ENCODE measurements at regions not wholly inside any gene's neighbourhood (a gene's known extent, or its start where the extent isn't known, plus 50 kb on each side); places are given as distances from the start of the nearest gene placed in this dataset.

DNA sequence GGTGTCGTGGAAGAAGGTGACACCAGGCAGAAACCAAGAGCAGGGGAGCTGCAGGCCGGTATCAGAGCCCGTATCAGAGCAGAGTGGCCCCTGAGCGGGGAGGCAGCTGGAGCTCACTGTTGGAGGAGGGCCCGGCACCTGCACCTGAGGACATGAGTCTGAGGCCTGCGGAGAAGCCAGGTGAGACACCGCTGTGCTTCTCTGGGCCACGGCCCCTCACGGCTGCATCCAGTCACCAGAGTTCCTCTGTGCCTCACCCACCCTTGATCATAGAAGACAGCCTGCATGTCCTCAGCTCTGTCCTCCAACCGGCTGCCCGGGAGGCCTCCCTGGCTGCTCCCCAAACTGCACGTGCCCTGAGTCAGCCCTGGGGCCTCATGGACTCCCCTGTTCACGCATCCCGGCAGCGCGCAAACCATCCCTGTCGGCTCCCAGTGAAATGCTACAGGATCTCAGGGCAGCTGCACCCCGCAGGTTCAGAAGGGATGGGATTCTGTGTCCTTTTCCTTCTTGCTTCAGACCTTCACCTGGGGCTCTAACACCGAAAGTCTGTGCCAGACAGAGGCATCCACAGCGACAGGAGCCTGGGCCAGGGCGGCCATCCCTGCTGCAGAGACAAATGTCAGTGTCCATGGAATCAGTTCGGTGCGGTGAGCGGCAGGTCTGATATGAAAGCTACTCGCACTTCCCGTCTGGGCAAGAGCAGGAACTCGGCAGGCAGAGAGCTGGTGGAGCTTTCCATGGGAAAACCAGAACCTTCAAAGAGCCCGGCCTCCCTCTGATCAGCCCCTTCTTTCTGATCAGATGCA, 111.9 kb upstream of the FAM20C start:
- no peak overlapping the region for H3K4me3 ChIP-seq (ENCODE audit: low read depth, low read length)
- no peak for DNase-seq (ENCODE audit: low read depth)
- TF ChIP-seq CTCF (IDR thresholded peaks at IDR 0.05; ENCODE audit: low read depth, low read length) (no peak), POLR2A (IDR thresholded peaks at IDR 0.05; ENCODE audit: extremely low read depth, insufficient read length) (no peak)

GRCh38 chr7:81068-81925, 111.1 kb upstream of the FAM20C start:
- no peak for DNase-seq (ENCODE audit: low read depth)
- TF ChIP-seq POLR2A (IDR thresholded peaks at IDR 0.05; ENCODE audit: extremely low read depth, insufficient read length) (no peak), CTCF (IDR thresholded peaks at IDR 0.05; ENCODE audit: low read depth, low read length) (no peak), MAX (IDR thresholded peaks at IDR 0.05; ENCODE audit: low read depth, low read length) (no peak), MYC (IDR thresholded peaks at IDR 0.05; ENCODE audit: low read depth, low read length) (no peak)
- no peak overlapping the region for H3K4me3 ChIP-seq (ENCODE audit: low read depth, low read length)

DNA sequence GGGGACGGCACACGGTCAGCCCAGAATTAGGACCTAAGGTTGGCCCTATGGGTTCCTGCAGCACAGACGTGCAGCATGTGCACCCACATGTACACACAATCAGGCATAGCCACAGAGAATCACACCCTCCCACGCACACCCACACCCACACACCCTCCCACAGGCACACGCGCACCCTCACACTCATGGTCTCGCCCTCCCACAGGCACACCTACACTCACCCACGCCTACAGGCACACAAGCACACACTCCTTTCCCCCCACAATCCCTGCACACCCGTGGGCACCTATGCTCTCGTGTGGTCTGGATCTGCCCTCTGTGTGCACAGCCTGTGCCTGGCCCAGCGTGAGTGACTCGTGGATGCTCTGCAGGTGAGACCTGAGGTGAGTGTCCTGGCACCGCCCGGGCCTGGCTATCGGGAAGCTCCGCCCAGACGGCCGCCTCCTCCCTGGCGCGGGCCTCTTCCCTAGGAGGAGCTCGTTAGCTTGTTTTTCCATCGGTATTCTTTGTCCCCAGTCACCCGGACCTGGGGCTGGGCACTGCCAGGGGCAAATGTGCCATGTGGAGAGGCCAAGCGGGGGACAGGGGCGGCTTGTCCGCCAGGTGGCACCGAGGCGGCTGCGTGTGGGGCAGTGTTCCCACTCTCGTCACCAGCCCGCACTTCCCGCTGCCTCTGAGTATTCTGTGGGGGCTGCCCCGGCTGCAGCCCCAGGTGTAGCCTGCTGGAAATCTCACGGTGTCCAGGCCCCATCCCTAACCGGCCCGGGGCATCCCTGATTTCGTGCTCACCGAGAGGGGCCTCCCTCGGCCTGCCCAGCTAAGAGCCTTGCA, 110.2 kb upstream of the FAM20C start:
- no peak overlapping the region for H3K4me3 ChIP-seq (ENCODE audit: low read depth, low read length)
- no peak for DNase-seq (ENCODE audit: low read depth)
- no peak for TF ChIP-seq CTCF (IDR thresholded peaks at IDR 0.05; ENCODE audit: low read depth, low read length)
- no peak for TF ChIP-seq MAX (IDR thresholded peaks at IDR 0.05; ENCODE audit: low read depth, low read length)
- TF ChIP-seq MYC (IDR thresholded peaks at IDR 0.05; ENCODE audit: low read depth, low read length), result no peak
- no peak for TF ChIP-seq POLR2A (IDR thresholded peaks at IDR 0.05; ENCODE audit: extremely low read depth, insufficient read length)

DNA sequence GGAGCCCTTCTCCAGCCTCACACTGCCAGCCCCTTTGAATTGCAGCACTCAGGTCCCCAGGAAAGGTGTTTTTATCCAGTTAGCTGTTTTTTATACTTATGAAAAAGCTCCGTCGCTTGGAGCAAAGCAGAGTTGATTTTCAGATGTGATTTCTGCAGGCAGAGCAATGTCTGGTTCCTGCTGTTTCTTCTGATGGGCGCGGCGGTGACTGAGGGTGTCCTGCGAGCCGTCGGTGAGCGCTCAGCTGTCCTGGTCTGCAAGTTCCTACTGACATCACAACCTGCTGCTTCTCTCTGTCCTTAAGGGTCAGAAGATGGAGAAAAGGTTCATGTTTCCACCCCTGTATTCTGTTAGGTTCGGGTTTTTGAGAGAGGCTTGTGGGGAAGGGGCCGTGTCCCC, 109.6 kb upstream of the FAM20C start:
- no peak overlapping the region for H3K4me3 ChIP-seq (ENCODE audit: low read depth, low read length)
- no peak for TF ChIP-seq POLR2A (IDR thresholded peaks at IDR 0.05; ENCODE audit: extremely low read depth, insufficient read length)
- no peak for TF ChIP-seq CTCF (IDR thresholded peaks at IDR 0.05; ENCODE audit: low read depth, low read length)
- no peak for TF ChIP-seq MAX (IDR thresholded peaks at IDR 0.05; ENCODE audit: low read depth, low read length)
- no peak for TF ChIP-seq MYC (IDR thresholded peaks at IDR 0.05; ENCODE audit: low read depth, low read length)
- no peak for DNase-seq (ENCODE audit: low read depth)

- TF ChIP-seq POLR2A (IDR thresholded peaks at IDR 0.05; ENCODE audit: extremely low read depth, insufficient read length), result no peak
- TF ChIP-seq CTCF (IDR thresholded peaks at IDR 0.05; ENCODE audit: low read depth, low read length), result no peak
- TF ChIP-seq MYC (IDR thresholded peaks at IDR 0.05; ENCODE audit: low read depth, low read length), result no peak
- TF ChIP-seq MAX (IDR thresholded peaks at IDR 0.05; ENCODE audit: low read depth, low read length), result no peak
- no peak overlapping the region for H3K4me3 ChIP-seq (ENCODE audit: low read depth, low read length)
- no peak for DNase-seq (ENCODE audit: low read depth)
Measured at GRCh38 chr7:83441-83840, 108.9 kb upstream of the FAM20C start.

Data from NB4 (cell line).